Heart right ventricle (tissue), 16 donors: ENCODE measurements at regions not wholly inside any gene's neighbourhood (a gene's known extent, or its start where the extent isn't known, plus 50 kb on each side); places are given as distances from the start of the nearest gene placed in this dataset.

Source experiments
- ATAC-seq, 8 donors: fragments of 200-7000 bp; cut with Tn5 transposase; one replicate each; pipeline ENCODE4 v1.9.1; 2020; ENCODE audit warnings: mild to moderate bottlenecking in 8 of 8, moderate library complexity in 8 of 8, moderate number of reproducible peaks in 1 of 8
- DNase-seq, 2 donors: peaks; one replicate each; pipeline ENCODE4 v3.0.0-alpha.2; 2020
- H3K27ac ChIP-seq, 10 donors: fragments of 200-600 bp; sonication (generic) in 2 of 10; one replicate each; pipeline versions ENCODE4 v1.5.0 to v1.8.0; 2020 to 2022; ENCODE audit warnings: mild to moderate bottlenecking in 3 of 10
- H3K27me3 ChIP-seq, 7 donors: fragments of 200-600 bp; one replicate each; pipeline ENCODE4 v1.8.0; 2021 to 2022; ENCODE audit warnings: mild to moderate bottlenecking in 2 of 7
- H3K36me3 ChIP-seq, 9 donors: fragments of 200-600 bp; sonication (generic) in 1 of 9; one replicate each; pipeline versions ENCODE4 v1.5.0 to v1.8.0; 2020 to 2022; ENCODE audit warnings: mild to moderate bottlenecking in 2 of 9
- H3K4me1 ChIP-seq, 9 donors: fragments of 200-600 bp; sonication (generic) in 1 of 9; one replicate each; pipeline versions ENCODE4 v1.5.0 to v1.8.0; 2020 to 2022; ENCODE audit warnings: mild to moderate bottlenecking in 4 of 9
- H3K4me3 ChIP-seq, 10 donors: fragments of 200-600 bp; sonication (generic) in 2 of 10; one replicate each; pipeline versions ENCODE4 v1.5.0 to v1.8.0; 2020 to 2022; ENCODE audit warnings: mild to moderate bottlenecking in 7 of 10, moderate library complexity in 2 of 10
- H3K9me3 ChIP-seq, 11 donors: fragments of 200-600 bp in 10 of 11; sonication (generic) in 2 of 11; one replicate each; pipeline versions ENCODE4 v1.5.0 to v1.8.0; 2013 to 2022; ENCODE audit warnings: mild to moderate bottlenecking in 2 of 11, control low read depth in 1 of 11, moderate library complexity in 1 of 11
- CTCF ChIP-seq, 9 donors: fragments of 200-600 bp; sonication (generic) in 2 of 9; IDR thresholded peaks; one replicate each; pipeline versions ENCODE4 v1.5.0 to v1.8.0; 2021 to 2022; ENCODE audit warnings: antibody characterized with exemption in 9 of 9, mild to moderate bottlenecking in 5 of 9, moderate library complexity in 1 of 9
- WGBS, 2 donors: extraction: QIAGEN DNeasy Blood & Tissue Kit; methylation state at CpG; one replicate each; pipeline ENCODE4 v1.1.7; 2013; ENCODE audit warnings: inconsistent platforms in 1 of 2; 5-methylcytosine and 5-hydroxymethylcytosine counted together
- intact Hi-C, 10 donors: fragments of 100-400 bp; cut with DNase I; formaldehyde crosslinking; loops; one replicate each; pipeline versions ENCODE4 v1.11.1 to v1.14.2; 2022
- donor health status: Arrhythmogenic right ventricular cardiomyopathy.
- donor health status: ischemic (EF 13 %, LVEDD 7.1; RV severe dilation, severe dysfunction).
- donor health status: healthy with polysubstance abuse.
- donor health status: DM: no; HTN: yes; CAD: no.
- donor health status: DM: no; HTN: no; CAD: no.
- donor health status: ischemic (EF 25% LVEDD 6.9; RV normal size, moderate dysfunction).
- donor health status: ischemic (EF 25% LVEDD 5.7; RV mildly dilated, moderate dysfunction).
- donor health status: healthy.
- donor health status: DM: yes; HTN: yes; CAD: no.
- donor health status: Ischemic cardiomyopathy.
- donor health status: ischemic (EF 35%, LVEDD 5.7; RV mildly dilated, moderate dysfunction).
- donor health status: nonischemic (EF 11% LVEDD 7.7; RV severe dilation, severe dysfunction).
- donor health status: DM: yes; HTN: yes; CAD: no.
- donor health status: PGD.
- donor health status: ischemic (EF 29% LVEDD 5.4; RV normal size, mild dysfunction).
- donor health status: nonischemic (EF 23%, LVEDD 6.1; RV moderate dilation, normal function).

- H3K4me3 ChIP-seq: no peak overlapping the region
- intact Hi-C loops: no loop called here
These were observed 1040.5 kb upstream of the ACVR2A start for GRCh38 chr2:146804288-146804687.

GRCh38 chr2:146801886-146802285, 1042.9 kb upstream of the ACVR2A start:
- ATAC-seq: no peak
- Histone ChIP-seq H3K27ac (no peak overlapping the region), H3K4me1 (no peaks in the 10 kb centered on the region), H3K36me3 (no peaks in the 10 kb centered on the region), H3K4me3 (no peak overlapping the region), H3K9me3 (no peaks in the 10 kb centered on the region), H3K27me3 (no peaks in the 10 kb centered on the region)
- no peak for TF ChIP-seq CTCF (IDR thresholded peaks at IDR 0.05)
- 87% methylated on average over 1 of the region's 1 CpG for WGBS, 2 donors
- DNase-seq: no peak
- intact Hi-C loops: no loop called here

More at GRCh38 chr2:146804288-146804687, 1040.5 kb upstream of the ACVR2A start:
- no peak for DNase-seq
- 72% methylated on average over 4 of the region's 4 CpGs for WGBS, 2 donors
- H3K27me3 ChIP-seq: no peaks in the 10 kb centered on the region
- no peaks in the 10 kb centered on the region for H3K4me1 ChIP-seq
- H3K36me3 ChIP-seq: no peaks in the 10 kb centered on the region
- no peak overlapping the region for H3K27ac ChIP-seq
- ATAC-seq: no peak
- H3K9me3 ChIP-seq: no peaks in the 10 kb centered on the region
- no peak for TF ChIP-seq CTCF (IDR thresholded peaks at IDR 0.05)

GRCh38 chr2:146786396-146786795, 1058.4 kb upstream of the ACVR2A start:
- no peak overlapping the region for H3K4me3 ChIP-seq
- peaks cover 0 to 27% (median 8%) of the 10 kb centered on the region in 11 donors for H3K9me3 ChIP-seq
- H3K36me3 ChIP-seq: no peaks in the 10 kb centered on the region
- DNase-seq (no peak), ATAC-seq (no peak)
- no peaks in the 10 kb centered on the region for H3K4me1 ChIP-seq
- intact Hi-C loops: no loop called here
- 63 to 74% methylated on average over 2 of the region's 2 CpGs for WGBS, 2 donors
- peaks cover 0 to 7% (median 0%) of the 10 kb centered on the region in 7 donors for H3K27me3 ChIP-seq
- no peak overlapping the region for H3K27ac ChIP-seq
- TF ChIP-seq CTCF (IDR thresholded peaks at IDR 0.05): no peak

- Histone ChIP-seq H3K27ac (no peak overlapping the region), H3K36me3 (no peaks in the 10 kb centered on the region), H3K4me3 (no peak overlapping the region), H3K4me1 (no peaks in the 10 kb centered on the region), H3K27me3 (peaks cover 0 to 7% (median 0%) of the 10 kb centered on the region in 7 donors), H3K9me3 (peaks cover 0 to 24% (median 8%) of the 10 kb centered on the region in 11 donors)
- DNase-seq (no peak), ATAC-seq (no peak)
- no peak for TF ChIP-seq CTCF (IDR thresholded peaks at IDR 0.05)
- intact Hi-C loops: no loop called here
These were observed 1059.7 kb upstream of the ACVR2A start for GRCh38 chr2:146785101-146785500.
